ENCODE measurements at regions not wholly inside any gene's neighbourhood (a gene's known extent, or its start where the extent isn't known, plus 50 kb on each side); places are given as distances from the start of the nearest gene placed in this dataset.
"Not testable (repeated sequence)": the region's sequence is repeated elsewhere in the genome, so short reads cannot be mapped to it uniquely, and the experiment has no call there.

DNA sequence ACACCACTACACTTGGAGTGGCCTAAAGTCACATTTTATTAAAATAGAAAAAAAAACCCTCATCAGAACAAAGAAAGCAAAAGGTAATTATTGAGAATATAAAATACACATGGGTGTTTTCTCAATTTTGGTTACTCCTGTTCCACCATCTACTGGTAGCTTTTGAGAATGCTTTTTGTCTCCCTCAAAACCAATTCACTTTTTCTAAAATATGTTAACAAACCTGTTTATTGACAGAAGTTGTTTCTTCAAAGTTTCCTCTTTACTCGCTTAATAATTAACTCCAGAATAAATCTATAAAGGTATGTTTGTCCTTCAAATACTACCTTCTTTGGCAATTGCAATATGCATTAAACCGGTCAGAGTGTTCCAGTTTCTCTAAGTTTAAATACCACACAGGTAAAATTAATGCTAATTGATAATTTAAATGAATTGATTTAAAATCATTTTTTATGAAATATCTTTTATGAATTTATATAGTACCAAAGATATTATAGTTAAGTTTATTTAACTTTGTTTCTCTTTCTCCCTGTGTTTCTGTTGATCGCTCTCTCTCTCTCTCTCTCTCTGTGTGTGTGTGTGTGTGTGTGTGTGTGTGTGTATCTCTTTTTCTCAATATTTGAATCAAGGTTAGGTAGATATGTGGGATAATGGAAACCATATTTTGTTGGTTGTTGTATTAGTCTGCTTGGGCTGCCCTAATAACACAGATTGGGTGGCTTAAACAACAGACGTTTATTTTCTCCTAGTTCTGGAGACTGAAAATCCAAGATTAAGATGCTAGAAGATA is 487.4 kb downstream of the PRDM9 start:
- DNase-seq = no peak

DNA sequence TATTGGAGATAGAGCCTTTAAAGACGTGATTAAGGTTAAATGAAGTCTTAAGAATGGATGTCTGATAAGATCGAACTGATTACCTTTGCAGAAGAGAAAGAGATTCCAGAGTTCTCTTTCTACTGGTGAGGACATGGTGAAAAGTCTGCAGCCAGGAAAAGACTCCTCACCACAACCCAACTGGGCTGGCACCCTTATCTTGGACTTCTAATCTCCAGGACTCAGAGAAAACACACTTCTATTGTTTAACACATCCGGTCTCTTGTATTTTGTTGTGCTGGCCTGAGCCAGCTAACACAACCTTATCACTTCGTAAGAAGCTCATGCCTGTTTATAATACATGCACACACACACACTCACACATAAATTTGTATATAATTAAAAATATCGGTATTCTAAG is 489.1 kb downstream of the PRDM9 start:
- DNase-seq = no peak

DNA sequence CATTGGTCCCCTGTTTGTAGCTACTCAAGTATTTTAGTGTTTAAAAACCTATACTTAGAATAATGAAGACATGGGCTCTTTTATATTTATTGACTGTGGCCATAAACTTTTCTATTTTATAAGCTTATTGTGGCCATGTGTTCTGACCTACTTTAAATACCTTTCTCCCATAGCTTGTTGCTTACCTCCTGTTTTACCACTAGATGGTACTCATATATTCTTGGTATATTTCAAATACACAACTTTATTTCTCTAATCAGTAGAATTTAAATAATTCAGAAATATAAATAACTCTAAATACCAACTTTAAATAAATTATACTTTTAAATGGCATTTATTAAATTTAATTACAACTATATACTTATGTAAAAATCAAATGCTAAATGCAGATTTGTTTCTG is 498.0 kb downstream of the PRDM9 start:
- DNase-seq = no peak

DNA sequence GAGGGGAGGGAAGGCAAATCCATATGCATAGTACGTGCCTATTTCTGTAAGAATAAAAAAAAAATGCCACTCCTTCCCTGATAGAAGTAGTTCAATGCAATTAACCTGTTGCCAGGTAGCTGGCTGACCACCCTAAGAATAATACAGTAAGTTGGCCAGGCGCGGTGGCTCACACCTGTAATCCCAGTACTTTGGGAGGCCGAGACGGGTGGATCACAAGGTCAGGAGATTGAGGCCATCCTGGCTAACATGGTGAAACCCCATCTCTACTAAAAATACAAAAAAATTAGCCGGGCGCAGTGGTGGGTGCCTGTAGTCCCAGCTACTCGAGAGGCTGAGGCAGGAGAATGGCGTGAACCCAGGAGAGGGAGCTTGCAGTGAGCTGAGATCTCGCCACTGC is 510.3 kb downstream of the PRDM9 start:
- DNase-seq = not testable (repeated sequence)

DNA sequence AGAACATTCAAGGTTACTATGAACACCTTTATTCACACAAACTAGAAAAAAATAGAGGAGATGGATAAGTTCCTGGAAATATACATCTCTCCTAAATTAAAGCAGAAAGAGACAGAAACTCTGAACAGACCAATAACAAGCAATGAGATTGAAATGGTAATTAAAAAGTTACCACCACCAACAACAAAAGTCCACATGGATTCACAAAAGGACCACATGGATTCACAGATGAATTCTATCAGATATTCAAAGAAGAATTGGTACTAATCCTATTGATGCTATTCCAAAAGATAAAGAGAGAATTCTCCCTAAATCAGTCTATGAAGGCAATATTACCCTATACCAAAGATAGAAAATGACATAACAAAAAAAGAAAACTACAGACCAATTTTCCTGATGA is 518.9 kb downstream of the PRDM9 start:
- no peak for DNase-seq

DNA sequence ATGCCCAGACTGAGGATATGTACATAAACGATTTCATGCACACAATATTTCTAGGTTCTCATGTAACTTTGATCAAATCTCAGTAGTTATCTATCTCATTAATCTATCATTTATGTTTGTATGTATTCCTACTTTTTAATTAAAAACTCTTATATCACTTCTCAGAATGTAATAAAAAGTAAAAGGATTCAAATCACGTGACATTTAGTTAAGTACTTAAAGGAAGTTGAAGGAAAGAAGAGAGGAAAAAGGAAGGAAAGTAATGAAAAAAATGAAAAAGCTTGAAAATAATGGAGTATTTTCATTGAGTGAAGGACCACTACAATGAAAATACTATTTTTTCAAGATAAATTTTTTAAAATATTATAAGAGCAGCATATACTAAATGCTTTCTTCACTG is 535.3 kb downstream of the PRDM9 start:
- no peak for DNase-seq

DNA sequence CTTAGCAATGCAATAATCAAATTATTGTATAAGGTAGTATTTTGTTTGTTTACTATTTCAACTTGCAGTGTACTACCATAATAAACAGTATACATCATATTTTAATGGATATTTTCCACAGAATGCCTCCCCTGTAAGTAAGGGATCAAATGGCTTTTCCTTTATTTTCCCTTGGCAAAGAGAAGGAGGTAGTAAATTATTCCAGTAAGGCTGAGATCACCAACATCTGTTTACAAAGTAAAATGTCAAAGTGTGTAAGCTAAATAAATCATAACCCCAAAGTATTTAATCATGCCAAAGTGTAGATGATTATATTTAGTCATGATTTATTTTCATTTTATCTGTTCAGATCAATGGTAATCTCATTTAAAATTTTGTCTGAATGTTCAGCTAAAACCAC is 537.6 kb downstream of the PRDM9 start:
- DNase-seq = no peak

DNA sequence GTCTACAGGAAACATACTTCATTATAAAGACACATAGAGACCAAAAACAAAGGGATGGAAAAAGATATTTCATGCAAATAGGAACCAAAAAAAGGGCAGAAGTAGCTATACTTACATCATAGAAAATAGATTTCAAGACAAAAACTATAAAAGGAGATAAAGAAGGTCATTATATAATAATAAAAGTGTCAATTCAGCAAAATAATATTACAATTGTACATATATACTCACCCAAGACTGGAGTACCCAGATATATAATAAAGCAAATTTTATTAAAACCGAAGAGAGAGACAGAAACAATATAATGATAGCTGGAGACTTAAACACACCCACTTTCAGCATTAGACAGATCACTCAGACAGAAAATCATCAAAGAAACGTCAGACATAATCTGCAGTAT is 546.3 kb downstream of the PRDM9 start:
- no peak for DNase-seq

DNA sequence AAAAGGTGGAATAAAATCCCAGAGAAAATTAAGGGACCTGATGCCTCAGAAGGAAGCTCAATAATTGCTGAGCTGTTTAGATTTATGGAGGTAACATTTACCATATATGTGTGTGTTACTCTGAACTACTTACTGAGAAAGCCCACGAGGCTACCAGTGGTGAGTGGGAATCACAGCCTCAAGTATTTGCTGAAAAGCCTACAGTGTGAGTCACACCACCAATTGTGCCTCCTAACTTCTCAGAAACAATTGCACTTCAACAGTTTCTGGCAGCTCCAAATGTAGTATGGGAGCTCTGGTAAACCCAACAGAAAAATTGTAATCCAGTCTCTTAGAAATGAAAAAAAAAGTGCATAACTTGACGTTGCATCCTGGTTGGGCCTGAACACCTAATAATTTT is 551.6 kb downstream of the PRDM9 start:
- DNase-seq = no peak

DNA sequence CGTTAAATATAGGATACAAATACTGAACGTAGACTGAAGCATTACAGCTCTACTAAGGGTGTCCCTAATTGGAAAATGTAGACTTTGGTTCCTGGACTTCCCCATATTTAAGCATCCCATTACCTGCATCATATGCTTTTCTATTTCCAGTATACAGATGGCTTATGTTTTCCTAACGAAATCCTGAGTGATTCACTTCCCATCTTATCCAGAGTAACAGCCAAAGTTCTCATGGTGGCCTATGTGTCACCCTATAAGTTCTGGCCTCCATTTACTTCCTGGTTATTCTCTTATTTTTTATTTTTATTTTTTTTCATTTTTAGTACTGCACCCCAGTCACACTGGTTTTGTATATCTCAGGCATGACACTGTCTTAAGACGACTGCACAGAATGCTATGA is 552.3 kb downstream of the PRDM9 start:
- no peak for DNase-seq

DNA sequence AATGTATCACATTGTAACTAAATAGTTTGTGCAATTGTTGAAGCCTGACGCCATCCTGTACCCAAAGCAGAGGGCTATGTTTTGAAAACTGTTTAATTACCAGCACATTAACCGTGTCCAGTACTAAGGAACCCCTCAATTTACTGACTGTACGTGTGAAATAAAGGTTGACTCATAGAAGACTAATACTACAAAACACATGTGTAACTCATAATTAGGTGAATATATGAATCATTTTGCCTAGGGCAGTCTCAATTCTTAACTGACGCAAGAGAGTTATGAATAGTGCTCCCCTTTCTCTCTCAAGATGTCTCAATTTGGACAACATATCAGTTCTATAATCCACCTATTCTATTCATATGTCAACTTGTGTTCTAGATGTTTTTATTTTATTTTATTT is 558.4 kb downstream of the PRDM9 start:
- DNase-seq = no peak

DNA sequence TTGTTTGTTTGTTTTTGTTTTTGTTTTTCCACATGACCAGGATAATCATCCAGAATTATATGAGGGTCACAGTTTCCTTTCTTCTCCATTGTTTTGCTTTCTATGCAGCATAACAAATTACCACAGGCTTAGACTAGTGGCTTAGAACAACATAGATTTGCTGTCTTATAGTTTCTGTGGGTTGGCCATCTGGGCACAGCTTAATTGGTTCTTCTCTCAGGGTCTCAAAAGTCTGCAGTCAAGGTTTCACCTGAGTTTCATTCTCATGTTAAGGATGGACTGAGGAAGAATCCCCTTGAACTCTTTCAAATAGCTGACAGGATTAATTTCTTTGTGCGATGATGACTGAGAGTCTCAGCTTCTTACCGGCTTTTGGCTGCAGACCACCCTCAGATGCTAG is 559.8 kb downstream of the PRDM9 start:
- DNase-seq = no peak

DNA sequence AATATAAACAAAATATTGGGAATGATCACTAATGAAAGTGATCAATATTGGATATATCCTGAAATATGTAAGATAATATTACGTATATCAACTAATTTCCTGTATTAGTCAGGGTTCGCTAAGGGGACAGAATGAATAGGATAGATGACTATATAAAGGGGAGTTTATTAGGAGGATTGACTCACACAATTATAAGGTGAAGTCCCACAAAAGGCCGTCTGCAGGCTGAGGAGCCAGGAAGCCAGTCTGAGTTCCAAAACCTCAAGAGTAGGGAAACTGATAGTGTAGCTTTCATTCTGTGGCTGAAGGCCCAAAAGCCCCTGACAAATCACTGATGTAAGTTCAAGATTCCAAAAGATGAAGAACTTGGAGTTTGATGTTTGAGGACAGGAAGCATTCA is 561.1 kb downstream of the PRDM9 start:
- DNase-seq = no peak

DNA sequence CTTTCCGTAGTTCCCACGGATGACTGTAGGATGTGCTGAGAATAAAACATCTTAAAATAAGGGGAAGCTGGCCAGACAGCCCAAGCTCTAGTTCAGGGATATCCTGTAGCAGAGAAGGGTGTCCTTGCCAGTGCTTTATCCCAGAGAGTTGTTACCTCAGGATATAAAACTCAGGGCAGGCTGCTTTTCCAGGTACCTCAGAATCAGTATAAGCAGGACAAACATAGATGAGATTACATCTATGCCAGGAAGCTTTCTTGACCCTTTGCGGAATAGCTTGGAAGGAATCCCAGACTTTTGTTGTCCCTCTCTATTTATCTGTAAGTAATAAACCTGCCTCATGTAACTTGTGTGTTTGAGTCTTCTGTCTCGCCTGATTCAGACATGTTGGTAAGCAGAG is 565.7 kb downstream of the PRDM9 start:
- DNase-seq = no peak

DNA sequence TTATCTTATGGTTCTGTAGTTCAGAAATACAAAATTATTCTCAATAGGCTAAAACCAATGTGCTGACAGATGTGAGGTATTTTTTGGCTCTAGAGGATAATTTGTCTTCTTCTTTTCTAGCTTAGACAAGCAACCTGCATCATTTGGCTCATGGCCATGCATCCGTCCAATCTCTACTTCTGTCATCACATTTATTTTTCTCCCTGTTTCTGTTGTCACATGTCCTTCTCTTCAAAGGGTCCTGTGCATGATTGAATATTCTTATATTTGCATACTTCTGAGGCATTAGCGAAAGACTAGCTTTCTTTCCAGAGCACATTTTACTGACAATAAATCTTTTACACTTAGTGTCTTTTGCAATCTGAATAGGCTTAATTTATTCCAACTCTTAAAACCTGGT is 564.7 kb downstream of the CDH10 start:
- DNase-seq = no peak

DNA sequence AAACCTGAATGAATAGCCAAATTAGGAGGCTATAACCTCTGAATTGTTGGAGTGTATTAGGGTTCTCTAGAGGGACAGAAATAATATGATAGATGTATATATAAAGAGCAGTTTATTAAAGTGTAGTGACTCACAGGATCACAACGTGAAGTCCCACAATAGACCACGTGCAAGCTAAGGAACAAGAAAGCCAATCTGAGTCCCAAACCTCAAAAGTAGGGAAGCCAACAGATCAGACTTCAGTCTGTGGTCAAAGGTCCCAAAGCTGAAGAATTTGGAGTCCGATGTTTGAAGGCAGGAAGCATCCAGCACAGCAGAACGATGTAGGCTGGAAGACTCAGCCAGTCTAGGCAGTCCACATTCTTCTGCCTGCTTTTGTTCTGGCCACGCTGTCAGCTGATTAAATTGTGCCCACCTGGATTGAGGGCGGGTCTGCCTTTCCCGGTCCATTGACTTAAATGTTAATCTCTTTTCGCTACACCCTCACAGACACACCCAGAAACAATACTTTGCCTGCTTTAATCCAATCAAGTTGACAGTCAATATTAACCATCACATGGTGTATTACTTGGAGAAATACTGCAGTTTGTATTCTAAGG is 550.6 kb downstream of the CDH10 start:
- no peak for DNase-seq

DNA sequence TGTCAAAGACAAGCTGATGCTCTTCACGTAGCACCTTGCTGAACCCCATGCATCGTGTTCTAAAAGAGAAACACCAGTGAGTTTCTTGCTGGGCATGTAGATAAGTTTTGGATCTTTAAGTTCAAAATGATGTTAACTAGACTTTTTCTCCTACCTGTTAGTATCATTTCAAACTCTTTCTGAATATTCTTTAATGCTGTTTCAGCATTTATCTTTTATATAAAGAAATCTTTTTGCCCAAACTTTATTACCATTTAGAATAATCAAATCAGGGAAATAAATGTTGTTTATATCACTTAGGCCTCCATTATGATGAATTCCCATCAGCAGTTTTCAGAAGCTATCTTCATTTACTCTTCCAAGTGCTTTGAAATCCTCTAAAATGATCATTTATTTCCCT is 542.8 kb downstream of the CDH10 start:
- DNase-seq = no peak

DNA sequence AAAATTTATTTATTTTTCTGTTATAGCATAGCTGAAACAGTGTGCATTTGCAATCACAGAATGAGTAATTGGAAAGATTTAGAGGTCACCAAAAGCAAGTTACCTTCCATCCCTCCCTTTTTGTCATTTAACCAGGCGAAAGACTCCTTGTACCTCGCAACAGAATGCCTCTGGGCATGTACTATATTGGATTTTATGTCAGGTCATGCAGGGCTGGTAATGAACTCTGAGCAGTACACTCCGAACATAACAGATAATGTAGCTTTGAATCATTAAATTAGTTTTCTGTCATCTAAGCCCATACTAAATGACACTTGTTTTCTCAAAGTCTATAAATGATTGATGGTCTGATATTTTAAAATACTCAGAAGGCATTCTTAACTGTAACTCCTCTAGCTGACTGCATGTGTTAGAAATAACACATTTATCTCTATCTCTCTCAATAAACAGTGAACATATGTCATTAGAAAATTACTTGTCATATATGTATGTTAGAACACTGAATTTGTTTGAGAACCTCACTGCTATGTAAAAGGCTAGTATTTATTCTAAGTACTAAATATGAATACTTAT is 541.2 kb downstream of the CDH10 start:
- no peak for DNase-seq

DNA sequence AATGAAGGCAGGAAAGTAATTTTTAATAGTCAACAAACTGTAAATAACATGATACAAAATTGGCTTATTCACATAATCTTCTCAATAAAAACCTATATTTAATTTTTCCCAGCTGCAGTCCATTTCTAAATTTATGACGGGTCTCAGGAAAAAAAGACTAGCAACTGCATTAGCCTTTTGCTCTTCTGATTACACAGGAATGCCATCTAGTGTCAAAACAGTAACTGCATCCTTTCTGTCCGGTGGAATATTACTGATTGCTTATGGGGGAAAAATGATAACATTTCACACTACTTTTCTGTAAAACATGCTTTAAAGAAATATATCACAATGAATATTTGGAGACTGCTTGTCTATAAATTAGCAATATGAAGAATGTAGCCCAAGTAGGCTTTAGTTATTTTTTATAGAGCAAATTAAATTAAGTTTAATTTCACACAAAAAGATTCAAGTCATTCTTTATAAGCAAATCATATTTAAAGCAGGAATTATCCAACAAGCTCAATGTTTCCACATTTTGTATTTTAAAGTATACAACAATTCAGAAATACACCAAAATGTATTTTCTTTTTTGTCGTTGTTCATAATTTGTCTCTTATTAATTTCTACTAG is 534.7 kb downstream of the CDH10 start:
- DNase-seq = no peak

DNA sequence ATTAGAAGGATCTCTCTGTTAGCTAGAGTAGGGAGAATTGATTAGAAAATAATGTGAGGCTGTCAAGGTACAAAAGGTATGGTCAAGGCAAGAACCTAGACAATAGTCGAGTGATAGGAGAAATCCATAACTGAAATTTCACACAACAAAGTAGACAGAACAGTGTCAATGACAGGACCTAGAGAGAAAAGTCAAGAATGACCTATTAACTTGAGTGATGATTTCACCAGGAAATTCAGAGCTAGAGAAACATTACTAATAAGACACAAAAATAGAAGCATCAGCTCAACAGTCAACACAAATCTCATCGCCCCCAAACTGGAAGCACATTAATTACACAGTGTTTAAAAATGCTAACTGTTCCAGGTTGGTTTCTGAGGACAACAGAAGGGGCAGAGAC is 532.4 kb downstream of the CDH10 start:
- DNase-seq = no peak

DNA sequence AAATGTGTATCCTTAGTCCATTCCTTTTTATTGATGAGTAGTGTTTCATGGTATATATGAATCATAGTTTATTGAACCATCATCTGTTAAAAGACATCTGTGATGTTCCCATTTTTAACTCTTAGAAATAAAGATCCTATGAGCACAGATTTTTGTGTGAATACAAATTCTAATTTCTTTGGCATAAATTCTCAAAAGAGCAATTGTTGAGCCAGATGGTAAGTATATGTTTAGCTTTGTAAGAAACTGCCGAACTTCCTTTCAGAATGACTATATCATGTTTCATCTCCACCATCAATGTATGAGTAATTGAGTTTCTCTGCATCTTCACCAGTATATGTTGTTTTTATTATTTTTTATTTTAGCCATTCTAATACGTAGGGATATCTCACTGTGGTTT is 526.4 kb downstream of the CDH10 start:
- no peak for DNase-seq

DNA sequence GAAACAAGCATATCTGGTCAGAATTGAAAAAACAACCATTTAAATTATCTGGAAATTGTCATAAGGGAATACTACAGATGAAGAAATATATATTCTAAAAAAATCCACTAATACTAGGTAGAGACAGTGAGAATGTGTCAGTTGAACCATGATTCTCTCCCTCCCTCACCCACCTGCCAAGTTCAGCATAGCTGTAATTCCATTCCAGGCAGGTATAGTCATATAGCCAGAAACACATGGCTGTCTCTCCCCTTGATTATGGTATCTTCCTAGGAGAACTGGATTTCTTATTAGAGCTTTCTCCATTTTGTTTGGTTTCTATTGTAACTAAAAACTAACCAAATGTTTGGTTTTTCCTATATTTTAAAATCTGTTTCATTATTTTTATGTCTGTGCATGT is 509.2 kb downstream of the CDH10 start:
- DNase-seq = no peak

DNA sequence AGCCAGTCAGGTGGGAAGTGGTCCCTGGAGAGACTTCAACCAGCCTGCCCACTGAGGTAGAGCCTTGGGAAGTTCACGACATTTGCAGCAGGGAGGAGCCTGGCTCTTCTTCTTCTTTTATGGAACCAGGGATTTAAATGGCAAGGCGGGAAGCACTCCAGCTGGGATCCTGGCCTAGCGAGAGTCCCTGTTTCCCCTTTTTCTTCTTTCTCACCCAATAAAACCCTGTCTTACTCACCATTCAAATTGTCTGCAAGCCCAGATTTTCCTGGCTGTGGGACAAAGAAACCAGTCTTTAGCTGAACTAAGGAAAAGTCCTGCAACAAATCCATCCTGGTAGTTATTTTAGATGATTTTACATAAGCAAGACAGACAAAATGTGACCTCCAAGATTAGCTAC is 503.7 kb downstream of the CDH10 start:
- DNase-seq = no peak

DNA sequence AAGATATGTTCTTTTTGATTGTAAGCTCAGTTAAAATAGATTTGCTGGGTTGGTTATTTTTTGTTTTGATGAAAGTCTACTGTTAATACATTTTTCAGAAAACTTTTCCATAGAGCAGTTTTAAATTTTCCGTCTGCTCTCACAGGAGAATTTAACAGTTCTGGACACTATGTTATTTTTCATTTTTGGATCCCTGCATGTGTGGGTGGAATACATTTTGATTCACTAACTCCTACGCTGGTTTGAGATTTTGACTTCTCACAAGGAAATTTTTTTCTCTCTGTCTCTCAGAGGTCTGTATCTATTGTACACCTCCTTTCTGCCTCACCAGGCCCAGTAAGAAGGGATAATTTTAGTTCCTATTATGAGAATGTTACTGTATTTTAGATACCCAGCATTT is 502.4 kb downstream of the CDH10 start:
- no peak for DNase-seq
